ENCODE measurements at regions not wholly inside any gene's neighbourhood (a gene's known extent, or its start where the extent isn't known, plus 50 kb on each side); places are given as distances from the start of the nearest gene placed in this dataset.

DNA sequence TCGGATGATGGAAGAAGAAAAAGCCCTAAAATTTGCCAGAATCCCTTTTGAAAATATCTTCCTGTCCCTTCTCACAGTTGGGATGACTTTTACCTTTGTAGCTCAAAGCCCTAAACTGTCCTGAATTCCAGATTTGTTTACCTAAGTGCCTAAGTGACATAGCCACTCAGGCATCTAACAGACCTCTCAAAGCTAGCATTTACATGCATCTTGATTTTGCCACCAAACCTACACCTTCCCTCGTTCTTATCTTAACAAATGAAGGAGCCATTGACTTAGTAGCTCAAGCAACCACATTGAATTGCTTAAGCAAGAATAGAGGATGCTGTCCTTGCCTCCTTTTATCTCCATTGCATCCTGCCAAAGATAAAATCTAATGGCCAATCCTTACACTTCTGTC is 198.4 kb upstream of the NTM start:
- no peaks in the 10 kb centered on the region; the same call in 1 of the 2 replicates for H3K27me3 Mint-ChIP-seq (ENCODE audit: low read depth)
- no peak overlapping the region for H3K4me3 Mint-ChIP-seq
- H3K36me3 Mint-ChIP-seq, result peaks cover 4% of the 10 kb centered on the region
- ATAC-seq (no peak), DNase-seq (ENCODE audit: low spot score) (no peak)
- H3K9me3 Mint-ChIP-seq, result peaks cover 14% of the 10 kb centered on the region
- H3K27ac Mint-ChIP-seq, result no peak overlapping the region
- no peak for TF ChIP-seq TCF7 (CRISPR knock-in tag; IDR thresholded peaks at IDR 0.05; ENCODE audit: low read depth)
- no peak for TF ChIP-seq ATF3 (CRISPR knock-in tag; conservative IDR thresholded peaks at IDR 0.05)
- TF ChIP-seq, protein P1, sequence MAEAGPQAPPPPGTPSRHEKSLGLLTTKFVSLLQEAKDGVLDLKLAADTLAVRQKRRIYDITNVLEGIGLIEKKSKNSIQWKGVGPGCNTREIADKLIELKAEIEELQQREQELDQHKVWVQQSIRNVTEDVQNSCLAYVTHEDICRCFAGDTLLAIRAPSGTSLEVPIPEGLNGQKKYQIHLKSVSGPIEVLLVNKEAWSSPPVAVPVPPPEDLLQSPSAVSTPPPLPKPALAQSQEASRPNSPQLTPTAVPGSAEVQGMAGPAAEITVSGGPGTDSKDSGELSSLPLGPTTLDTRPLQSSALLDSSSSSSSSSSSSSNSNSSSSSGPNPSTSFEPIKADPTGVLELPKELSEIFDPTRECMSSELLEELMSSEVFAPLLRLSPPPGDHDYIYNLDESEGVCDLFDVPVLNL (CRISPR knock-in tag; IDR thresholded peaks at IDR 0.05; ENCODE audit: borderline replicate concordance, low read depth), result no peak
- TF ChIP-seq GTF2I (CRISPR knock-in tag; conservative IDR thresholded peaks at IDR 0.05), result no peak
- TF ChIP-seq ZNF423 (CRISPR knock-in tag; IDR thresholded peaks at IDR 0.05), result no peak
- TF ChIP-seq ZNF263 (CRISPR knock-in tag; IDR thresholded peaks at IDR 0.05; ENCODE audit: low read depth), result no peak
- TF ChIP-seq FOXJ3 (CRISPR knock-in tag; IDR thresholded peaks at IDR 0.05; ENCODE audit: borderline replicate concordance), result no peak
- TF ChIP-seq RELA (CRISPR knock-in tag; IDR thresholded peaks at IDR 0.05; ENCODE audit: borderline replicate concordance), result no peak
- TF ChIP-seq, protein P2, sequence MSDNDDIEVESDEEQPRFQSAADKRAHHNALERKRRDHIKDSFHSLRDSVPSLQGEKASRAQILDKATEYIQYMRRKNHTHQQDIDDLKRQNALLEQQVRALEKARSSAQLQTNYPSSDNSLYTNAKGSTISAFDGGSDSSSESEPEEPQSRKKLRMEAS (CRISPR knock-in tag; IDR thresholded peaks at IDR 0.05), result no peak
- TF ChIP-seq, protein P3, sequence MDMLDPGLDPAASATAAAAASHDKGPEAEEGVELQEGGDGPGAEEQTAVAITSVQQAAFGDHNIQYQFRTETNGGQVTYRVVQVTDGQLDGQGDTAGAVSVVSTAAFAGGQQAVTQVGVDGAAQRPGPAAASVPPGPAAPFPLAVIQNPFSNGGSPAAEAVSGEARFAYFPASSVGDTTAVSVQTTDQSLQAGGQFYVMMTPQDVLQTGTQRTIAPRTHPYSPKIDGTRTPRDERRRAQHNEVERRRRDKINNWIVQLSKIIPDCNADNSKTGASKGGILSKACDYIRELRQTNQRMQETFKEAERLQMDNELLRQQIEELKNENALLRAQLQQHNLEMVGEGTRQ (CRISPR knock-in tag; IDR thresholded peaks at IDR 0.05), result no peak
- no peak for TF ChIP-seq ZSCAN18 (CRISPR knock-in tag; IDR thresholded peaks at IDR 0.05)
- TF ChIP-seq ZNF512 (CRISPR knock-in tag; IDR thresholded peaks at IDR 0.05; ENCODE audit: borderline replicate concordance), result no peak
- no peak for TF ChIP-seq CREM (CRISPR knock-in tag; IDR thresholded peaks at IDR 0.05)
- TF ChIP-seq GABPB1 (CRISPR knock-in tag; IDR thresholded peaks at IDR 0.05), result no peak
- TF ChIP-seq ZNF121 (CRISPR knock-in tag; IDR thresholded peaks at IDR 0.05), result no peak
- TF ChIP-seq, protein P4, sequence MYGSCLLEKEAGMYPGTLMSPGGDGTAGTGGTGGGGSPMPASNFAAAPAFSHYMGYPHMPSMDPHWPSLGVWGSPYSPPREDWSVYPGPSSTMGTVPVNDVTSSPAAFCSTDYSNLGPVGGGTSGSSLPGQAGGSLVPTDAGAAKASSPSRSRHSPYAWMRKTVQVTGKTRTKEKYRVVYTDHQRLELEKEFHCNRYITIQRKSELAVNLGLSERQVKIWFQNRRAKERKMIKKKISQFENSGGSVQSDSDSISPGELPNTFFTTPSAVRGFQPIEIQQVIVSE (CRISPR knock-in tag; IDR thresholded peaks at IDR 0.05; ENCODE audit: borderline replicate concordance), result no peak
- H3K4me1 Mint-ChIP-seq, result peaks cover 9% of the 10 kb centered on the region
- ChIA-PET CTCF (interaction anchor here (1.4 kb wide), 1 partner anchor 255 kb away, joined by 3 read pairs; no protein-coding TSS in a partner anchor), POLR2A (no interaction called here)

GRCh38 chr11:131178020-131178419 is 192.4 kb upstream of the NTM start:
- Mint-ChIP-seq H3K27ac (peak overlapping the region; percentile 7; the same call in 1 of the 2 replicates), H3K9me3 (peaks cover 18% of the 10 kb centered on the region), H3K36me3 (peaks cover 4% of the 10 kb centered on the region), H3K4me3 (no peak overlapping the region), H3K4me1 (peaks cover 38% of the 10 kb centered on the region), H3K27me3 (ENCODE audit: low read depth) (no peaks in the 10 kb centered on the region)
- POLR2A ChIA-PET, result no interaction called here
- no peak for TF ChIP-seq TP53 (CRISPR knock-in tag; IDR thresholded peaks at IDR 0.05)
- DNase-seq (ENCODE audit: low spot score) (no peak), ATAC-seq (no peak; the same call in none of the 2 replicates)
- CTCF ChIA-PET, result interaction anchor here (0.8 to 2.8 kb wide), 7 partner anchors 9 to 288 kb away, joined by 3 to 17 read pairs (median 4); no protein-coding TSS in a partner anchor
